ENCODE measurements at regions not wholly inside any gene's neighbourhood (a gene's known extent, or its start where the extent isn't known, plus 50 kb on each side); places are given as distances from the start of the nearest gene placed in this dataset.

DNA sequence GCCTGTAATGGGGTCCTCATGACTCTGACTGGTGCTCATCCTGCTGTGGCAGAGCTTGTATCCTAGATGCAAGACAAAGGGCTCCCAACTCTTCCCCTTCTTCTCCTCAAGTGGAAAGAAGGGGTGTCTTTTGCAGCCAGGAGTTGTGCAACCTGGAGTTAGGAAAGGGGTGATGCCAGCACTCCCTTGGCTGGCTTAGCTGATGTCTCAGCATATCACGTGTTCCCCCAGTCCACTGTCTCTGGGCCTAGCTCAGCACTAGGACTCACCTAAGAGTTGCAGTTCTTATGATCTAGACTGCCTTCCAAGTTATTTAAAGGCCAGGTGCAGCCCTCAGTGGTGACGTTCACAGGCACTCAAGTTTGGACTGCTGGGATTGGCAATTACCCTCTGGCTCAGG is 146.2 kb upstream of the GORAB start:
- no peak overlapping the region for H2AFZ ChIP-seq (ENCODE audit: low read depth, low read length)
- ATAC-seq (no peak), FAIRE-seq (no peak), DNase-seq (ENCODE audit: extremely low read depth in 1 of 4, low spot score in 3 of 4) (no peak)
- in situ Hi-C loops (cut with MboI): no loop called here
- H3K4me3 ChIP-seq: no peak overlapping the region
- H3K9ac ChIP-seq (ENCODE audit: insufficient read depth in 1 of 2, low read depth in 2 of 2, low read length in 2 of 2): no peak overlapping the region
- BruUV-seq (replicated peaks): no TSS peak
- no peaks in the 10 kb centered on the region for H4K20me1 ChIP-seq (replicated peaks; ENCODE audit: control insufficient read depth, insufficient read depth, low read length)
- TF ChIP-seq CBX2 (IDR thresholded peaks at IDR 0.05; ENCODE audit: insufficient read depth, low read length, poor library complexity, severe bottlenecking): no peak
- no peak for TF ChIP-seq SNRNP70 (optimal IDR thresholded peaks at IDR 0.05; ENCODE audit: low read depth, low read length)
- TF ChIP-seq TBP (optimal IDR thresholded peaks at IDR 0.05; ENCODE audit: low read depth, low read length): no peak
- no peaks in the 10 kb centered on the region for H3K27me3 ChIP-seq (ENCODE audit: control insufficient read depth in 2 of 2, insufficient read depth in 2 of 2, low read length in 2 of 2)
- CTCF ChIA-PET (ENCODE audit: low intra/inter-chr PET ratio): no interaction called here
- H3K9me3 ChIP-seq (replicated peaks; ENCODE audit: control insufficient read depth, insufficient read depth, low read depth, low read length): no peaks in the 10 kb centered on the region; the same call in 1 of the 2 replicates
- H3K27ac ChIP-seq (ENCODE audit: extremely low read depth, low read depth, low read length): no peak overlapping the region
- H3K36me3 ChIP-seq (ENCODE audit: control insufficient read depth, insufficient read depth, low read length): no peaks in the 10 kb centered on the region
- H3K4me2 ChIP-seq (ENCODE audit: insufficient read depth, low read length): no peak overlapping the region
- WGBS (ENCODE audit: insufficient coverage, low coverage, missing lambda C conversion rate): 0% methylated on average over 2 of the region's 2 CpGs
- intact Hi-C loops (cut with micrococcal nuclease): no loop called here
- no peaks in the 10 kb centered on the region for H3K4me1 ChIP-seq (replicated peaks in 1 of 2; ENCODE audit: control insufficient read depth in 2 of 2, insufficient read depth in 2 of 2, low read length in 2 of 2)
- no peaks in the 10 kb centered on the region for H3K9me1 ChIP-seq (ENCODE audit: control insufficient read depth, insufficient read depth, low read length)
- POLR2A ChIA-PET: no interaction called here
- H3K79me2 ChIP-seq (ENCODE audit: control insufficient read depth, insufficient read depth, low read length): no peaks in the 10 kb centered on the region

DNA sequence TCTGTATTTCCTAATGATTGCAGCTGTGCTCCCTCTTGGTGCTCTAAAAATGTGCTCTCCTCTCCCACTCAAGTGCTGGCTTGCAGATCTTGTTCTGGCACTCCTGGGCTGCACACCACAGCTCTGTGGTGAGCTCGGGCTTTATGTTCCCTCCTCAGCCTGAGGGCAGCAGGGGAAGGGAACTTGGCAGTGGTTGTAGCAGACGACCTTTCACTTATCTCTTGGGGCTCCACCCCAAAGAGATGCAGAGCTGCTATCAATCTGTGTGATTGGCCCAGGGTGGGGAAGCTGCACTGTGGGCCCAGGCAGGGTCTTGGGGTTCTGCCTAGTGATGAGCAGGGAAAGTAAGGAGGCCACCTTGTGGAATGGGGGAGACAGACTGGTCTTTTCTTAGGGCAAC is 143.5 kb upstream of the GORAB start:
- no peak for FAIRE-seq
- 0% methylated on average over 2 of the region's 2 CpGs for WGBS (ENCODE audit: insufficient coverage, low coverage, missing lambda C conversion rate)
- no peaks in the 10 kb centered on the region for H3K36me3 ChIP-seq (ENCODE audit: control insufficient read depth, insufficient read depth, low read length)
- no peaks in the 10 kb centered on the region for H3K79me2 ChIP-seq (ENCODE audit: control insufficient read depth, insufficient read depth, low read length)
- H3K4me1 ChIP-seq (replicated peaks in 1 of 2; ENCODE audit: control insufficient read depth in 2 of 2, insufficient read depth in 2 of 2, low read length in 2 of 2): no peaks in the 10 kb centered on the region
- in situ Hi-C loops (cut with MboI) (no loop called here), intact Hi-C loops (cut with micrococcal nuclease) (no loop called here)
- POLR2A ChIA-PET: no interaction called here
- no peaks in the 10 kb centered on the region for H3K27me3 ChIP-seq (ENCODE audit: control insufficient read depth in 2 of 2, insufficient read depth in 2 of 2, low read length in 2 of 2)
- no peak overlapping the region for H3K4me3 ChIP-seq
- TF ChIP-seq FOXM1 (IDR thresholded peaks at IDR 0.05; ENCODE audit: low read depth): no peak
- TF ChIP-seq FOXM1 (CRISPR knock-in tag; IDR thresholded peaks at IDR 0.05; ENCODE audit: low read depth): no peak
- TF ChIP-seq TRIM28 (IDR thresholded peaks at IDR 0.05): no peak
- no peak for TF ChIP-seq TBL1XR1 (IDR thresholded peaks at IDR 0.05; ENCODE audit: low read length in 2 of 2)
- TF ChIP-seq, protein P1, sequence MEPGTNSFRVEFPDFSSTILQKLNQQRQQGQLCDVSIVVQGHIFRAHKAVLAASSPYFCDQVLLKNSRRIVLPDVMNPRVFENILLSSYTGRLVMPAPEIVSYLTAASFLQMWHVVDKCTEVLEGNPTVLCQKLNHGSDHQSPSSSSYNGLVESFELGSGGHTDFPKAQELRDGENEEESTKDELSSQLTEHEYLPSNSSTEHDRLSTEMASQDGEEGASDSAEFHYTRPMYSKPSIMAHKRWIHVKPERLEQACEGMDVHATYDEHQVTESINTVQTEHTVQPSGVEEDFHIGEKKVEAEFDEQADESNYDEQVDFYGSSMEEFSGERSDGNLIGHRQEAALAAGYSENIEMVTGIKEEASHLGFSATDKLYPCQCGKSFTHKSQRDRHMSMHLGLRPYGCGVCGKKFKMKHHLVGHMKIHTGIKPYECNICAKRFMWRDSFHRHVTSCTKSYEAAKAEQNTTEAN (CRISPR knock-in tag; IDR thresholded peaks at IDR 0.05): no peak
- TF ChIP-seq CREB1 (IDR thresholded peaks at IDR 0.05): no peak
- no peak for TF ChIP-seq CREB1 (CRISPR knock-in tag; IDR thresholded peaks at IDR 0.05)
- TF ChIP-seq NFYB (IDR thresholded peaks at IDR 0.05; ENCODE audit: extremely low read depth, insufficient read length): no peak
- no peak for ATAC-seq
- H3K9ac ChIP-seq (ENCODE audit: insufficient read depth in 1 of 2, low read depth in 2 of 2, low read length in 2 of 2): no peak overlapping the region
- no peak overlapping the region for H3K4me2 ChIP-seq (ENCODE audit: insufficient read depth, low read length)
- no TSS peak for BruUV-seq (replicated peaks)
- H3K9me1 ChIP-seq (ENCODE audit: control insufficient read depth, insufficient read depth, low read length): no peaks in the 10 kb centered on the region
- H3K9me3 ChIP-seq (replicated peaks; ENCODE audit: control insufficient read depth, insufficient read depth, low read depth, low read length): no peaks in the 10 kb centered on the region
- H4K20me1 ChIP-seq (replicated peaks; ENCODE audit: control insufficient read depth, insufficient read depth, low read length): no peaks in the 10 kb centered on the region
- H2AFZ ChIP-seq (ENCODE audit: low read depth, low read length): no peak overlapping the region
- no peak for DNase-seq (ENCODE audit: extremely low read depth in 1 of 4, low spot score in 3 of 4)
- CTCF ChIA-PET (ENCODE audit: low intra/inter-chr PET ratio): no interaction called here
- no peak overlapping the region for H3K27ac ChIP-seq (ENCODE audit: extremely low read depth, low read depth, low read length)
